K562 (cell line): ENCODE measurements at regions not wholly inside any gene's neighbourhood (a gene's known extent, or its start where the extent isn't known, plus 50 kb on each side); places are given as distances from the start of the nearest gene placed in this dataset.

ENCODE experiments used
- ATF7 ChIP-seq: fragments of 450-650 bp; IDR thresholded peaks from 2 replicates; pipeline ENCODE4 v1.7.1; 2014; ENCODE audit warnings: mild to moderate bottlenecking, moderate library complexity
- CREB3L1 ChIP-seq: fragments of 450-650 bp; IDR thresholded peaks from 2 replicates; pipeline ENCODE4 v1.6.1; 2014; ENCODE audit warnings: low read depth, mild to moderate bottlenecking, moderate library complexity, borderline replicate concordance
- DNMT1 ChIP-seq: fragments of 450-650 bp; IDR thresholded peaks from 2 replicates; pipeline ENCODE4 v1.6.1; 2016; ENCODE audit warnings: antibody characterized with exemption, mild to moderate bottlenecking
- ELF2 ChIP-seq: fragments of 250-450 bp; sonication (Bioruptor Pico); IDR thresholded peaks from 2 replicates; pipeline ENCODE4 v1.5.0; 2021; ENCODE audit warnings: mild to moderate bottlenecking
- EZH2 ChIP-seq: IDR thresholded peaks from 2 replicates; pipeline ENCODE4 v1.6.1; 2012; ENCODE audit warnings: low read depth, mild to moderate bottlenecking, inconsistent platforms, low read length, borderline replicate concordance
- SOX6 ChIP-seq: fragments of 450-650 bp; IDR thresholded peaks from 2 replicates; pipeline ENCODE4 v1.6.1; 2014; ENCODE audit warnings: mild to moderate bottlenecking
- SP2 ChIP-seq: IDR thresholded peaks from 2 replicates; pipeline ENCODE4 v1.6.1; 2011; ENCODE audit warnings: mild to moderate bottlenecking, low read depth, low read length, moderate library complexity; ENCODE audit not compliant: poor library complexity, severe bottlenecking; ENCODE audit errors: extremely low read depth
- ZBTB17 ChIP-seq: fragments of 450-650 bp; formaldehyde crosslinking; IDR thresholded peaks from 2 replicates; pipeline ENCODE4 v1.4.0; 2020; ENCODE audit warnings: mild to moderate bottlenecking
- ZNF318 ChIP-seq, 2 experiments: fragments of 450-650 bp; IDR thresholded peaks; 2 replicates each; pipeline ENCODE4 v1.6.1; 2016; ENCODE audit warnings: mild to moderate bottlenecking in 2 of 2, borderline replicate concordance in 1 of 2, low read depth in 1 of 2, moderate library complexity in 1 of 2

GRCh38 chr18:22303927-22304326, 113.8 kb downstream of the CTAGE1 start (continued):
- no peak for TF ChIP-seq ZNF318 (IDR thresholded peaks at IDR 0.05; ENCODE audit: borderline replicate concordance in 1 of 2, low read depth in 1 of 2)
- TF ChIP-seq SOX6 = no peak
- TF ChIP-seq SP2 = no peak
- no peak for TF ChIP-seq ATF7
- no peak for TF ChIP-seq CREB3L1
- TF ChIP-seq ELF2 = no peak
- TF ChIP-seq DNMT1 = no peak
- no peak for TF ChIP-seq ZBTB17 (CRISPR knock-in tag)
- TF ChIP-seq EZH2 = no peak
- TF ChIP-seq, all 486 proteins: peak for 0
